Ecto neural progenitor cell (in vitro differentiated cells): ENCODE measurements at regions not wholly inside any gene's neighbourhood (a gene's known extent, or its start where the extent isn't known, plus 50 kb on each side); places are given as distances from the start of the nearest gene placed in this dataset.
A peak's percentile ranks its signal among the peaks of the same experiment; 100 is the strongest.

ENCODE experiments used
- DNase-seq: peaks from one replicate; pipeline ENCODE4 v3.0.0-alpha.2; 2018; ENCODE audit warnings: low spot score

DNA sequence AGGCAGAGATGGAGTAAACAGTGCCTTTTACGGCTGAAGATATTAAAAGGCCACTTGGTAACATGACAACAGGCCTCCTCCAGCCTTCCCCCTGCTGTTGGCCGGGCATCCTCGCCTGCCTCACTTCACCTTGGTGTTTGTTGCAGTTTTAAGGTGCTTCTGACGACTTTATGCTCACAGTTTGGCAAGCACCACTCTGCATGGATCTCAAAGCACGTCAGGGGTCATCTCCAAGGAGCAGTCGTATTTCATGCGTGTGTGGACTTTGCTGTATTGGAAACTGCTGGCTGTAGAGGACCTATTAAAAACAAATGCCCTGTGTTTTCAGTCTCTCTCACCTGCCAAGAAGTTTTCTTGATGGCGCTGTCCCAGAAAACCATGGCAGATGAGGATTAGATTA is 483.1 kb downstream of the RPS24 start:
- peak; percentile 15 for DNase-seq

DNA sequence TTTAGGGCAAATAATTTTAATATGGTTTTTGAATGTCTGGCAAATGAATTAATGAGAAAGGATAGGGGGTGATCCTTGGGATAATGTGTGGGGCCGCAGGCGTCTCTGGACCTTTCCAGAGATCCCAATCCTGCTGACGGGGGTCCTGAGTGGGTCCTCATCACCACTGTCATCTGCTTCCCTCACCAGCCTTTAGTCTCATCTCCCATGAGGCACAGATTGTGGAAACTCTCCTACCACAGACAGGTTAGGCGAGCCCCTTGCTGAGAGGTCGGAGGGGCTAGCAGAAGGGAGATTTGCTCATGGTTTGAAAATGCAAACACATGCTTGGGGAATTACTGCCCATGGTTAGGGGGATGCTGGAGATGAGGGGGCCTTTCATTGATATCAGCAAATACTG is 484.6 kb downstream of the RPS24 start:
- DNase-seq: no peak

- peak; percentile 48 for DNase-seq
Observed at GRCh38 chr10:78520737-78521430, 487.2 kb downstream of the RPS24 start.

DNA sequence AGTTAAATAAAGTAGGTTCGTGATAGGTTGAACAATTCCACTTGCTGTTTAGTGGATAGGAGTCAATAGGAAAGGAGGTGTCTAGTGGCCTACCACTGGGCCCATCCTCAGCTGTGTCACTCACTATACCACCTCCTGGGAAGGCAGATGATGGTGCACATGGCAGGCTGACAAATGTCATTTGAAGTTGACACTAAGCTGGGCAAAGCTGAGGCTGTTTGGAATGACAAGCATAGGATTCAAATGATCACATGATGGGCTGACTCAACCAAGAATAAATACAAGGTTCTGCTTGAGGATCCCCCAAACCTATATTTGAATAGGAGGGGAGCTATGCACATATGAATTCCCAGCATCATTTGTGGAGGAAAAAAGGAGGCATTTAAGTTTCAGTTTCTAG is 489.8 kb downstream of the RPS24 start:
- no peak for DNase-seq

DNA sequence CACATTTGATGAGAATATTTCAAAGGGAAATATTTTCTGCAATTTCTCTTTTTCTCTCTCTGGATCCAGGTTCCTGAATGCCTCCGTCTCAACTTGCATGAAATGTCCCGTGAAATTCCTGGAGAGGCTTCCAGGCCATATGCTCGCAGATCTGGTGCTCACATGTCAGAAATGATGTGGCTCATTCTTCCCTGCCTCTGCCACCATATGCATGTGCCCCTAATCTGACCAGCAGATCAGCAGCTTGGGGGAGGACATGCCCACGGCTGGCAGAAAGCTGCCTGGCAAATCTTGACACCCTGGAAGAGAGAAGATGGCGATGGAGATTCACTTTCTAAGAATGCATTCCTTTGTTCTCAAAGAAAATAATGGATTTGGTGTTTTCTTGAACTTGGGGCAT is 490.7 kb downstream of the RPS24 start:
- DNase-seq: no peak

DNA sequence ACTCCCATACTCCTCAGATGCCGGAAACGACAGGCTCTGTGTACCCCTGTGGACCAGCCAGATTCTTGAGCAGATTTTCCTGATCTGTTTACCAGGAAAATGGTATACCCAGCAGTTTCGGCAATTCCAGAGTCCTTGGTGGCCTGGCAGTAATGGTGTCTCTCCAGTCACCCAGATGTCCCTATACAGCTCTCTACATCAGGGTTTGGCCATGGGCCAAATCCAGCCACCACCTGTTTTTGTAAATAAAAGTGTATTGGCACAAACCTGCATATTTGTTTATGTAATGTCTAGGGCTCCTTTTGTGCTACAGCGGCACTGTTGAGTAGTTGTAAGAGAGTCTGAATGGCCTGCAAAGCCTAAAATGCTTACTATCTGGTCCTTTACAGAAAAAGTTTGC is 491.3 kb downstream of the RPS24 start:
- no peak for DNase-seq

GRCh38 chr10:78526347-78526746 is 492.7 kb downstream of the RPS24 start:
- DNase-seq: no peak

DNA sequence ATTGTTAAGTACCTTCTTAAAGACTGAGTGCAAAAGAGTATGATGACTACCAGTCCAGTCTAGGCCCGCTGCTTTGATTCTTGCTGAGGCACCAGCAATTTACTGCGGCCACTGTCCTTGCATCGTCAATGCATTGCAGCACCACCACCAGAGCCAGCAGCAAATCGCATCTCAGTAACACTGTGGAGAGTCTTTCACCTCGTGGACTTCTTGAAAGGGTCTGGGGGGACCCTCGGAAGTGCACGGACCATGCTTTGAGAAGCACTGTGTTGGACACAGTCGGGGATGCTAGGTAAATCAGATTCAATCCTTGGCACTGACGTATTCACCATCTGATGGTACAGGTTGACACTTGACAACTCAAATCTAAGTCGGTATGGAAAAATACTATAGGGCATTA is 493.6 kb downstream of the RPS24 start:
- no peak for DNase-seq

DNA sequence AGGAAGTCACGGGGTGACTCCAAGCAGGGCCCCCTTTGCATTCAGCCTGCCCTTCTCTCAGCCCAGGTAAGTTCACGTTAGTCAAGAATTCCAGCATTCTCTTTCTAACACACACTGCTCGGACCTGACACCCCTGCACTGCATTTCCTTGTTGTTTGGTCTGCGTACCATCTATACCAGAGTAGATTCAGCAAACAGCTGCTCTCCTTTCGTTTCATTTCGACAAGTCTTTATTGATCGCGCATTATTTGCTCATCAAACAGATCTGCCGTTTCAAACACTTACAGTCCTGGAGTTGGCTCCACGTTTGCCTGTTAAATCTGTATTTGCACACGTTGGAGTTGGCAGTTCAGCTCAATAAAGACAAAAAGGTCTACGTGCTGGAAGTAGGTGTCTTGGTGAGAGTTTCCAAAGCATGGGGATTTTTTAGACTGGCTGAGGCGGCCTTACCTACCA is 495.1 kb downstream of the RPS24 start:
- DNase-seq: no peak

GRCh38 chr10:78529262-78529661 is 495.6 kb downstream of the RPS24 start:
- DNase-seq: no peak

DNA sequence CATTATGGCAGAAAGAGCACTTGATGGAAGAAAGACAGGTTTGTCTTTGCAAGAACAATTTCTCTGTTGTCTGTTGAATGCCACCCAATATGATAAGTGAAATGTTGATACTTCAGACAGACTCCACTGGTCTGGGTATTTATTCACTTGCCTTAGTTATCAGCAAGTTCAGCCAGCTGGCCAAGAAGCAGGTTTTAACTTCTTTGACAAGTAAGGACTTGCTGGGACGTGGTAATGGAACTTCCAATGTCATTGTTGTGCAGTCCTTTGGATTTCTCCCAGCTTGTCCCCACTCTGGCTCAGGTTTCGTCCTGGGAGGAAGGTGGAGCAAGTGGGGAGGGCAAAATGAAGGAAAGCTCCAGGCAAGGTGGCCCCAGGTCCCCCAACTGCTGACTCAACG is 497.4 kb downstream of the RPS24 start:
- no peak for DNase-seq

GRCh38 chr10:78532480-78533042 is 498.9 kb downstream of the RPS24 start:
- DNase-seq: no peak

- no peak for DNase-seq
Observed at GRCh38 chr10:78533098-78533497, 499.4 kb downstream of the RPS24 start.

DNA sequence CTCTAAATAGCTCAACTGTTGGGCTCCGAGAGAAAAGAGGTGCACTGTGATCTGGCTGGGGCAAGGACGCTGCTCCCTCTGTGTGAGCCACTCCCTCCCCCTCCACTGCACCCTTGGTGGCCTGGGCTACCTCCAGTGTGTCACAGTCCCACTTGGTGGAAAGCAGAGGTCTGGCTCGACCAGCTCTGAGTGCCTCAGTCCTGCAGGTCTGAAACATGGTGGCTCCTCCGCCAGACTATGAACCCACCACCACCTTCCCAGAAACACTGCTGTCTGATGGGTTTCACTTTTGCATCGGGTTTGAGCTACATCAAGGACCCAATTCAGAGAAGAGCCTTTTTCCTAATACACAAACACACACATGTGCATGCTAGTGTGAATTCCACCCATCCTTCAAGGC is 500.1 kb downstream of the RPS24 start:
- no peak for DNase-seq

- DNase-seq: no peak
Observed at GRCh38 chr10:78535716-78536218, 502.1 kb downstream of the RPS24 start.

DNA sequence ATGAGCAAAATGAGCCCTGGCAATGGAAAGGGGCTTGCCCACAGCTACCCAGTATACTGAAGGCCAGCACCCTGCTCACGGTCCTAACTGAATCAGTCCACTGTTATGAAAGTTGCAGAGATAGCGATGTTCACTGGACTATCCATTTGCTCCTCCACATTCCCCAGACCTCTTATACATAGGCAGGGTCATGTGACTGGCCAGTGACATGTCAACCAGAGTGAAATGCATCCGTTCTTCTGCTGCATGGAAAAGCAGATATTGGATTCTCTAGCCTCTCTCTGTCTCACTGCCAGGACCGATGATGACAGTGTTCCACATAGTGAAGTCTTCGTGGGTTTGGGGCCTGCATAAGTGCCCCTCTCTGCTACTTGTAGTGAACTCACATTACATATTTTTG is 503.4 kb downstream of the RPS24 start:
- DNase-seq: no peak

DNA sequence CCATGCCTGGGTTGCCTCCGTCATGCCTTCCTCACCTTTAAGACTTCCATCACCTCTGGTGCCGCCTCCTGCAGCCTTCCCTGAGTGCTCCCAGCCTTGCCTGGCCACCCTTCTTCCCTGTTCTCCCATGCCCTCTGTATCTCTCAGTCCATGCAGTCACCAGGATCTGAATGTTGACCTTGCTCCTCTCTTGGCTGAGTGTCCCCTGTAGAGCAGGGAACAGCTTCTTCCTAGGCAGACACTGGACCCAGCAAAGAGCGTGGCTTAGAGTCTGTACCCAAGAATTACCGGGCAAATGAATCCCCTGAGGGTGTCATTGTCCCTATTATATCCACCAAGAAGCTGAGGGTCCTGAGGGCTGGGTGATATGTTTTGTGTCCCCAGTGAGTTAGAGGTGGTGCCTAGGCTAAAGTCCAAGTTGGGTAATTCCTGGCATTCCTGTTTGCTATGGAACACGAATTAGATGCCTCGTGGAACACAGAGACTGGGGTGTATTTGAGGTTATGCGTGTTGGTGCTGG is 505.6 kb downstream of the RPS24 start:
- no peak for DNase-seq

DNA sequence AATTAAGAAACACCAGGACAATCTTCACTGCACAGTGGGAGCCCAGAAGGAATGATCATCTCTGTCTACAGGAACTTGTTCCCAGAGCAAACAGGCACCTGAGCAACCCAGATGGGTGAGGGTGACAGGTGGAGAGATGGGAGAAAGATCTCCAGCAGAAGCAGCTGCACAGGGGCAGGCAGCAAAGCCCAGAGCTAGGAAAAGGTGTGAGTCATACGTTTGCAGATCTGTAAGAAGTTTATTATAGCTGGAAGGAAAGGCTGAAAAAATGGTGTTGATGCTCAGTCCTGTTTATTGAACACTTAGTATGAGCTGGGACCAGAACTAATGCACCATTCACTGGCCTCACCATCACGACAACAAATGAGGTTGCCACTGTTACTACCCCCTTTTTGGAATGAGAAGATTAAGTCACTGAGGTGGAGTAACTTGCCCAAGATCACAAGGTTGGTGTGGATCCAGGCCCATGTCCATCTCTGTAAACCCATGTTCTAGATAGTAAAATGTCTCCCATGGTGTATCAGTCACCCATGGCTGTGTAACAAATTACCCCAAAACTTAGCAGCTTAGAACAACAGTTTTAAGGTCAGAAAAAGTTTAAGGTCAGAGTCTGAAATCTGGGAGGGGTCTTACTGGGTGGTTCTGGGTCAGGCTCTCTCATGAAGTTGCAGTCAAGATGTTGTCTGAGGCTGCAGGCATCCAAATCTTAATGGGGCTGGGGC is 506.9 kb downstream of the RPS24 start:
- no peak for DNase-seq

- no peak for DNase-seq
Observed at GRCh38 chr10:78541481-78542140, 507.9 kb downstream of the RPS24 start.

DNA sequence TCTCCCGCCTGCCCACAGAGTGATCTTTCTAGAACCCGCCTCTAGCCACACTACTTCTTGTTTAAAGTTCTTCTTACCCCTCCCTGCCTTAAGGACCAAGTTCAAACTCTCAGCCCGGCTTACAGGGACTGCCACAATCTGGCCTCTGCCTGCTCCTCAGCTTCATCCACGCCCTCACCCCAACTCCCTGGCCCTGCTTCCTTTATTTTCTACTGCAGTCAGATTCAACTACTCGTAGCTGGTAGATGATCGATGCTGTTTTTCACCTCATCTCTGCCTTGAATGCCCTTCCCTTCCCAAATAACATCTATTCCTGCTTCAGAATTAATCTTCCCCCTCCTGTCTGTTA is 508.5 kb downstream of the RPS24 start:
- DNase-seq: no peak

DNA sequence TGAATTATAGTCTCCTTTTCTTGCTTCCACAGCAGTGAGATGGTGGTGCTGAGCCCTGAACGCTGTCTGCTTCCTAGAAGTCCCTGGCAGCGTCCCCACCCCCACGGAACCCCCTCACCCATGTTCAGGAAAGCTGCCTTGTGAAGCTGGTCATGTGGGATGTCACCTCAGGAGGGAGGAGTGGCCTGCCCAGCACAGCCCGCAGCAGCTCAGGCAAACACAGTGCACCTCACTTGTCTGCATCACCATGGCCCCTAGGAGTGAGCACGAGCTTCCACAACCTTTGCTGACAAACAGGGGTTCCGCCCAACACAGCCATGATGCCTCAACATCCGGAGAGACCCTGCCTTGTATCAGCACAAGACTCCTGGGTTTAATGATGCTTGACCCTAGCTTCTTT is 508.9 kb downstream of the RPS24 start:
- no peak for DNase-seq

DNA sequence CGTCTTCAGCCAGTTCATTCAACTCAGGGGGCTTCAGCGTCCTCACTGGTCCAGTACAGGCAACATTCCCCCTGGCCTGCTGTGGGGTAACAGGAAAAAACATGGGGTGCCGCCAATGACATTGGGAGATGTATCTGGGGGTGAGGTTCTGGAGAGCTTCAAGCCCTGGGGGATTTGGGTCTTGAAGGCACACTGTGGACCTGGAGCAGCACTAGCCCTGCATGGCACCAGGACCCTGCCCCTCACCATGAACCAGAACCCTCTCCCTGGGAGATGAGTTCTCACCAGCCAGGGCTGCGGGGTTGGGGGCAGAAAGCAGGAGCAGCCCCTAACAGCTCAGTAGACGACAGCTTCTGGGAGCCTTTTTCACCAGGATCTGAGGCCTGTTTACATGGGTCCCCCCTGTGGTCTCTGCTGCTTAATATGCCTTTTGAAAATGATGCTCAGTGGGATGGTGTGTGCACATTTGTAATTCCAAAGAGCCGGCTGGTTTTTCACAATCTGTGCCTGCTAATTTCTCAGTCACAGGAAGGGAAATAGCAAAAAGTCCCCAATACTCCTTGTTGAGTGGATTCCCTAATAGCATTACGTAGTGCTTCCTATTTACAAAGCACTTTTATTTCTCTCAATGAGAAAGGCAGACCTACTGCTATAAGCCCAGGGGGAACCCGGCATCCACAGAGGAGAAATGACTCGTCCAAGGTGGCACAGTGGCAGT is 509.5 kb downstream of the RPS24 start:
- no peak for DNase-seq
